ENCODE measurements at regions not wholly inside any gene's neighbourhood (a gene's known extent, or its start where the extent isn't known, plus 50 kb on each side); places are given as distances from the start of the nearest gene placed in this dataset.

DNA sequence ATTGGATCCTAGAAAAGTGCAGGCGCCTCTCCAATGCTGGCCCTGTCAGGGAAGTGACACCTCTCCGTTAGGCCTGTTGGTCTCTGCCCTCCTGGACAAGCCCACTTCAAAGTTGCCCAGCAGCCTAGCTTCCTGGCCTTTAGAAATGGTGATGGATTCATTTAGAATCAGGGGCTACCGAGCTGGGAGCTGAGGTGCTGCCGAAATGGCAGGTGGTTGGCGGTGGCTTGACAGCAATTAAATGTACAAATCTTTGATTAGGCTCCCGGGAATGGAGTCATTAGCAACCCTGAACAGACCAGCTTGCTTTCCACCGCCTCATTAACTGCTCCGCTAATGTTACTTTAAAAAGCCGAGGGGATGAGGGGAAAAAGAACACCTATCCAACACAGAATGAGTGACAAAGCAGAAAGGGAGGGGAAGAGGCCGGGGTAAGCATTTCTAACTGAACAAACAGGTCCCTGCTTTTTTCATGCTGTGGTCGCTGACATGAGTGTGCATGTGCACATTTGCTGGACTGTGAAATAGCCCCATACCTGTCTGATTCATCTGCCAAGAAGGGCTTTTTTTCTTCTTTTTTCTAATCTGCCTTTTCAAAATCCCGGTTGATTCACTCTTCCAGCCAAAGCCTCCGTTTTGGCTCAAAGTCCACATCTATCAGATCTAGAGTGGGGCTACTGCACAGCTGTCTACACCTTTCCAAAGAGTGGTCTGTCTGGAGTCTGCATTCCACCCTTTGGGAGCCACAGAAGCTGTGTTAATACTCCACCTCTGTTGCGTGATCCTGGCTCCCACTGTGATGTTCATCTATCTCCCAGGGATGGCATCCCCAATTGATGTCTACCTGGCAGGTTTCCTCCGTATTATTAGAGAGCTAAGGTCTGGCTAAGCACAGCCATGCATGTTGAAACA, 431.9 kb downstream of the COG6 start (continued):
- TF ChIP-seq, protein P1, sequence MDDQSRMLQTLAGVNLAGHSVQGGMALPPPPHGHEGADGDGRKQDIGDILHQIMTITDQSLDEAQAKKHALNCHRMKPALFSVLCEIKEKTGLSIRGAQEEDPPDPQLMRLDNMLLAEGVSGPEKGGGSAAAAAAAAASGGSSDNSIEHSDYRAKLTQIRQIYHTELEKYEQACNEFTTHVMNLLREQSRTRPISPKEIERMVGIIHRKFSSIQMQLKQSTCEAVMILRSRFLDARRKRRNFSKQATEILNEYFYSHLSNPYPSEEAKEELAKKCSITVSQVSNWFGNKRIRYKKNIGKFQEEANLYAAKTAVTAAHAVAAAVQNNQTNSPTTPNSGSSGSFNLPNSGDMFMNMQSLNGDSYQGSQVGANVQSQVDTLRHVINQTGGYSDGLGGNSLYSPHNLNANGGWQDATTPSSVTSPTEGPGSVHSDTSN (IDR thresholded peaks at IDR 0.05; ENCODE audit: insufficient replicate concordance, low read depth, low read length) = no peak
- TF ChIP-seq, protein P2, sequence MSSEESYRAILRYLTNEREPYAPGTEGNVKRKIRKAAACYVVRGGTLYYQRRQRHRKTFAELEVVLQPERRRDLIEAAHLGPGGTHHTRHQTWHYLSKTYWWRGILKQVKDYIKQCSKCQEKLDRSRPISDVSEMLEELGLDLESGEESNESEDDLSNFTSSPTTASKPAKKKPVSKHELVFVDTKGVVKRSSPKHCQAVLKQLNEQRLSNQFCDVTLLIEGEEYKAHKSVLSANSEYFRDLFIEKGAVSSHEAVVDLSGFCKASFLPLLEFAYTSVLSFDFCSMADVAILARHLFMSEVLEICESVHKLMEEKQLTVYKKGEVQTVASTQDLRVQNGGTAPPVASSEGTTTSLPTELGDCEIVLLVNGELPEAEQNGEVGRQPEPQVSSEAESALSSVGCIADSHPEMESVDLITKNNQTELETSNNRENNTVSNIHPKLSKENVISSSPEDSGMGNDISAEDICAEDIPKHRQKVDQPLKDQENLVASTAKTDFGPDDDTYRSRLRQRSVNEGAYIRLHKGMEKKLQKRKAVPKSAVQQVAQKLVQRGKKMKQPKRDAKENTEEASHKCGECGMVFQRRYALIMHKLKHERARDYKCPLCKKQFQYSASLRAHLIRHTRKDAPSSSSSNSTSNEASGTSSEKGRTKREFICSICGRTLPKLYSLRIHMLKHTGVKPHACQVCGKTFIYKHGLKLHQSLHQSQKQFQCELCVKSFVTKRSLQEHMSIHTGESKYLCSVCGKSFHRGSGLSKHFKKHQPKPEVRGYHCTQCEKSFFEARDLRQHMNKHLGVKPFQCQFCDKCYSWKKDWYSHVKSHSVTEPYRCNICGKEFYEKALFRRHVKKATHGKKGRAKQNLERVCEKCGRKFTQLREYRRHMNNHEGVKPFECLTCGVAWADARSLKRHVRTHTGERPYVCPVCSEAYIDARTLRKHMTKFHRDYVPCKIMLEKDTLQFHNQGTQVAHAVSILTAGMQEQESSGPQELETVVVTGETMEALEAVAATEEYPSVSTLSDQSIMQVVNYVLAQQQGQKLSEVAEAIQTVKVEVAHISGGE (CRISPR knock-in tag; IDR thresholded peaks at IDR 0.05) = no peak
- no peak for TF ChIP-seq CBFB (IDR thresholded peaks at IDR 0.05; ENCODE audit: low read depth)

DNA sequence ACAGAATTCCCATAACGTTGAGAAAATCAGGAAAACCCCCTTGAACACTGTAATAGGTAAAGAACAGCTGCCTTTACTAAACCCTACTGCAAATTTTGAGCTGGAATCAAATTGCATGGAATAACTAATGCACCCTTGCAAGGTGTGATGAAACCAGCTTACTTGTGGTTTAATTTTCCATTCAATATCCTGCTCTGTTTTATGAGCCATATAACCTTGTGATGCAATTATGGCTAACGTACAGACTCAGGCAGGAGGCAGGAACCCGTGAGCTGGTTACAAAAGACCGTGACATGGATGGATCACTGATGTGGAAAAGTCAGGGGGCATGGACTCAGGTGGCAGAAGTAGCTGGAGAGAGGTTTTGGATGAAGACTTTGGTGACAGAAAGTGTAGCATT, 438.6 kb downstream of the COG6 start:
- no peak overlapping the region for H3K27ac ChIP-seq (ENCODE audit: control insufficient read depth, insufficient read depth)
- H3K79me2 ChIP-seq (ENCODE audit: control insufficient read depth, insufficient read depth, low read length) = no peaks in the 10 kb centered on the region
- ChIA-PET CTCF (interaction anchor here (0.6 to 2.2 kb wide), 2 partner anchors 24 to 77 kb away, joined by 3 to 6 read pairs; no protein-coding TSS in a partner anchor), POLR2A (no interaction called here), RAD21 (ENCODE audit: unreplicated experiment) (no interaction called here), SMC1A (ENCODE audit: uncharacterized antibody, unreplicated experiment) (interaction anchor here (0.8 to 1.0 kb wide), 3 partner anchors 8 to 415 kb away, joined by 3 to 4 read pairs (median 3); no protein-coding TSS in a partner anchor)
- intact Hi-C loops (cut with micrococcal nuclease; ENCODE audit: unreplicated experiment) = no loop called here
- H2AFZ ChIP-seq (ENCODE audit: control insufficient read depth, low read depth, low read length) = no peak overlapping the region
- no peak for DNase-seq (ENCODE audit: low read depth, low spot score)
- peaks cover 4 to 10% of the 10 kb centered on the region in 2 experiments for H3K27me3 ChIP-seq (replicated peaks in 1 of 2; ENCODE audit: control insufficient read depth in 2 of 2, insufficient read depth in 2 of 2, low read length in 1 of 2)
- in situ Hi-C loops (cut with MboI) = no loop called here
- BruUV-seq (replicated peaks) = no TSS peak
- H3K9me3 ChIP-seq (replicated peaks; ENCODE audit: control insufficient read depth, insufficient read depth, low read length) = peaks cover 1% of the 10 kb centered on the region; the same call in 1 of the 3 replicates
- no peak overlapping the region for H3K4me2 ChIP-seq (ENCODE audit: control insufficient read depth, insufficient read depth)
- H3K9ac ChIP-seq (ENCODE audit: control insufficient read depth, insufficient read depth, low read length) = no peak overlapping the region
- no peaks in the 10 kb centered on the region for H3K4me1 ChIP-seq (ENCODE audit: control insufficient read depth, insufficient read depth, low read length)
- H3K36me3 ChIP-seq (ENCODE audit: control insufficient read depth in 2 of 2, insufficient read depth in 2 of 2, low read length in 1 of 2) = no peaks in the 10 kb centered on the region
- FAIRE-seq = no peak
- 12% methylated on average over 4 of the region's 4 CpGs for WGBS (ENCODE audit: insufficient coverage, insufficient replicate concordance, low lambda C conversion rate, missing lambda C conversion rate)
- no peak for TF ChIP-seq MEF2A (IDR thresholded peaks at IDR 0.05; ENCODE audit: insufficient read depth, low read depth, low read length)
- no peak for TF ChIP-seq CBX3 (IDR thresholded peaks at IDR 0.05; ENCODE audit: borderline replicate concordance, low read depth)
- no peak for TF ChIP-seq NR2C1 (IDR thresholded peaks at IDR 0.05)
- TF ChIP-seq SMC3 (IDR thresholded peaks at IDR 0.05; ENCODE audit: borderline replicate concordance, low read length) = no peak
- TF ChIP-seq POLR2AphosphoS5 (IDR thresholded peaks at IDR 0.05; ENCODE audit: low read length) = no peak
- no peak for TF ChIP-seq ZSCAN29 (IDR thresholded peaks at IDR 0.05)
- TF ChIP-seq, protein P3, sequence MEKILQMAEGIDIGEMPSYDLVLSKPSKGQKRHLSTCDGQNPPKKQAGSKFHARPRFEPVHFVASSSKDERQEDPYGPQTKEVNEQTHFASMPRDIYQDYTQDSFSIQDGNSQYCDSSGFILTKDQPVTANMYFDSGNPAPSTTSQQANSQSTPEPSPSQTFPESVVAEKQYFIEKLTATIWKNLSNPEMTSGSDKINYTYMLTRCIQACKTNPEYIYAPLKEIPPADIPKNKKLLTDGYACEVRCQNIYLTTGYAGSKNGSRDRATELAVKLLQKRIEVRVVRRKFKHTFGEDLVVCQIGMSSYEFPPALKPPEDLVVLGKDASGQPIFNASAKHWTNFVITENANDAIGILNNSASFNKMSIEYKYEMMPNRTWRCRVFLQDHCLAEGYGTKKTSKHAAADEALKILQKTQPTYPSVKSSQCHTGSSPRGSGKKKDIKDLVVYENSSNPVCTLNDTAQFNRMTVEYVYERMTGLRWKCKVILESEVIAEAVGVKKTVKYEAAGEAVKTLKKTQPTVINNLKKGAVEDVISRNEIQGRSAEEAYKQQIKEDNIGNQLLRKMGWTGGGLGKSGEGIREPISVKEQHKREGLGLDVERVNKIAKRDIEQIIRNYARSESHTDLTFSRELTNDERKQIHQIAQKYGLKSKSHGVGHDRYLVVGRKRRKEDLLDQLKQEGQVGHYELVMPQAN (conservative IDR thresholded peaks at IDR 0.05) = no peak
- TF ChIP-seq NR2F1 (conservative IDR thresholded peaks at IDR 0.05) = no peak
- ATAC-seq = no peak
- no peak overlapping the region for H3K4me3 ChIP-seq
- H4K20me1 ChIP-seq (ENCODE audit: control insufficient read depth, insufficient read depth) = no peaks in the 10 kb centered on the region
